WTC11 (cell line): ENCODE measurements at regions not wholly inside any gene's neighbourhood (a gene's known extent, or its start where the extent isn't known, plus 50 kb on each side); places are given as distances from the start of the nearest gene placed in this dataset.

Experiments
- ATAC-seq: fragments of 200-7000 bp; cut with Tn5 transposase; 2 replicates; pipeline ENCODE4 v1.10.0; 2021; ENCODE audit warnings: mild to moderate bottlenecking, moderate library complexity
- CTCF ChIA-PET: fragments of 300-600 bp; sonication (Branson Sonifier 250); formaldehyde crosslinking; loops from one replicate; lab custom pipeline; 2021; ENCODE audit warnings: antibody characterized with exemption; lab: Charles Lee
- POLR2A ChIA-PET: fragments of 350-600 bp; sonication (Branson Sonifier 250); formaldehyde crosslinking; loops from one replicate; lab custom pipeline; 2021; ENCODE audit warnings: antibody characterized with exemption; lab: Charles Lee
- DNase-seq: peaks from one replicate; pipeline ENCODE4 v3.0.0; 2021; ENCODE audit warnings: low spot score
- H3K27ac Mint-ChIP-seq: 2 replicates; pipeline ENCODE4 v1.8.0; 2021; ENCODE audit warnings: mixed read lengths
- H3K27me3 Mint-ChIP-seq: 2 replicates; pipeline ENCODE4 v1.8.0; 2021; ENCODE audit warnings: low read depth, mild to moderate bottlenecking, moderate library complexity, mixed read lengths
- H3K36me3 Mint-ChIP-seq: 2 replicates; pipeline ENCODE4 v1.8.0; 2021; ENCODE audit warnings: mixed read lengths
- H3K4me1 Mint-ChIP-seq: 2 replicates; pipeline ENCODE4 v1.8.0; 2022; ENCODE audit warnings: mixed read lengths
- H3K4me3 Mint-ChIP-seq: 2 replicates; pipeline ENCODE4 v1.8.0; 2021; ENCODE audit warnings: mild to moderate bottlenecking, moderate library complexity, mixed read lengths
- H3K9me3 Mint-ChIP-seq: 2 replicates; pipeline ENCODE4 v1.8.0; 2021; ENCODE audit warnings: mixed read lengths
- ATF3 ChIP-seq: sonication (generic); formaldehyde crosslinking; conservative IDR thresholded peaks from 2 replicates; pipeline ENCODE4 v1.8.1; 2022; ENCODE audit warnings: mild to moderate bottlenecking, missing genetic modification reagents
- CDX4 ChIP-seq: fragments of 250-450 bp; sonication (Bioruptor Pico); IDR thresholded peaks from 2 replicates; pipeline ENCODE4 v1.9.0; 2021; ENCODE audit warnings: moderate library complexity, mild to moderate bottlenecking, inconsistent platforms, borderline replicate concordance
- CREM ChIP-seq: sonication (generic); formaldehyde crosslinking; IDR thresholded peaks from 2 replicates; pipeline ENCODE4 v1.8.1; 2022; ENCODE audit warnings: mild to moderate bottlenecking, missing genetic modification reagents, moderate library complexity
- EMX1 ChIP-seq: fragments of 250-450 bp; sonication (Bioruptor Pico); IDR thresholded peaks from 2 replicates; pipeline ENCODE4 v1.8.0; 2021; ENCODE audit warnings: mild to moderate bottlenecking
- FOXK1 ChIP-seq: sonication (generic); formaldehyde crosslinking; IDR thresholded peaks from 2 replicates; pipeline ENCODE4 v1.8.0; 2022; ENCODE audit warnings: mild to moderate bottlenecking, moderate library complexity, missing genetic modification reagents
- FOXP1 ChIP-seq: sonication (generic); formaldehyde crosslinking; IDR thresholded peaks from 2 replicates; pipeline ENCODE4 v1.8.0; 2022; ENCODE audit warnings: missing genetic modification reagents, mild to moderate bottlenecking, moderate library complexity, borderline replicate concordance
- HMGA2 ChIP-seq: fragments of 250-450 bp; sonication (Bioruptor Pico); IDR thresholded peaks from 2 replicates; pipeline ENCODE4 v1.4.0; 2021; ENCODE audit warnings: mild to moderate bottlenecking, moderate library complexity
- OVOL2 ChIP-seq: fragments of 250-450 bp; sonication (Bioruptor Pico); IDR thresholded peaks from 2 replicates; pipeline ENCODE4 v1.9.0; 2021; ENCODE audit warnings: mild to moderate bottlenecking, borderline replicate concordance
- SMAD4 ChIP-seq: sonication (generic); formaldehyde crosslinking; IDR thresholded peaks from 2 replicates; pipeline ENCODE4 v1.8.0; 2022; ENCODE audit warnings: mild to moderate bottlenecking, missing genetic modification reagents
- TEAD1 ChIP-seq: sonication (generic); formaldehyde crosslinking; IDR thresholded peaks from 2 replicates; pipeline ENCODE4 v1.8.0; 2022; ENCODE audit warnings: mild to moderate bottlenecking, missing genetic modification reagents
- ZBTB21 ChIP-seq: sonication (generic); formaldehyde crosslinking; IDR thresholded peaks from 2 replicates; pipeline ENCODE4 v1.8.1; 2023; ENCODE audit warnings: mild to moderate bottlenecking, missing genetic modification reagents, borderline replicate concordance
- ZBTB43 ChIP-seq: sonication (generic); formaldehyde crosslinking; IDR thresholded peaks from 2 replicates; pipeline ENCODE4 v1.8.1; 2023; ENCODE audit warnings: mild to moderate bottlenecking, missing genetic modification reagents
- ZNF121 ChIP-seq: sonication (generic); formaldehyde crosslinking; IDR thresholded peaks from 2 replicates; pipeline ENCODE4 v1.8.0; 2023; ENCODE audit warnings: missing genetic modification reagents
- ZNF232 ChIP-seq: sonication (generic); formaldehyde crosslinking; IDR thresholded peaks from 2 replicates; pipeline ENCODE4 v1.8.0; 2022; ENCODE audit warnings: mild to moderate bottlenecking, missing genetic modification reagents
- ZNF317 ChIP-seq: sonication (generic); formaldehyde crosslinking; IDR thresholded peaks from 2 replicates; pipeline ENCODE4 v1.8.1; 2023; ENCODE audit warnings: low read depth, mild to moderate bottlenecking, moderate library complexity, missing genetic modification reagents, borderline replicate concordance
- ZNF396 ChIP-seq: fragments of 250-450 bp; sonication (Bioruptor Pico); IDR thresholded peaks from 2 replicates; pipeline ENCODE4 v1.8.0; 2021; ENCODE audit warnings: mild to moderate bottlenecking, moderate library complexity, borderline replicate concordance
- ZNF423 ChIP-seq: fragments of 250-450 bp; sonication (Bioruptor Pico); IDR thresholded peaks from 2 replicates; pipeline ENCODE4 v2.1.2; 2022; ENCODE audit warnings: mild to moderate bottlenecking, moderate library complexity
- TF ChIP-seq, protein P1 (sequence below): sonication (generic); formaldehyde crosslinking; IDR thresholded peaks from 2 replicates; pipeline ENCODE4 v1.8.0; 2023; ENCODE audit warnings: mild to moderate bottlenecking, missing genetic modification reagents
- TF ChIP-seq, protein P2 (sequence below): sonication (generic); formaldehyde crosslinking; IDR thresholded peaks from 2 replicates; pipeline ENCODE4 v1.8.1; 2023; ENCODE audit warnings: mild to moderate bottlenecking, missing genetic modification reagents

GRCh38 chr3:140827894-140828293, 113.7 kb upstream of the SLC25A36 start:
- POLR2A ChIA-PET, result no interaction called here
- no peak overlapping the region for H3K4me3 Mint-ChIP-seq
- DNase-seq (no peak), ATAC-seq (no peak)
- H3K27ac Mint-ChIP-seq, result no peak overlapping the region
- CTCF ChIA-PET, result no interaction called here
- no peak for TF ChIP-seq TEAD1
- TF ChIP-seq, protein P1, sequence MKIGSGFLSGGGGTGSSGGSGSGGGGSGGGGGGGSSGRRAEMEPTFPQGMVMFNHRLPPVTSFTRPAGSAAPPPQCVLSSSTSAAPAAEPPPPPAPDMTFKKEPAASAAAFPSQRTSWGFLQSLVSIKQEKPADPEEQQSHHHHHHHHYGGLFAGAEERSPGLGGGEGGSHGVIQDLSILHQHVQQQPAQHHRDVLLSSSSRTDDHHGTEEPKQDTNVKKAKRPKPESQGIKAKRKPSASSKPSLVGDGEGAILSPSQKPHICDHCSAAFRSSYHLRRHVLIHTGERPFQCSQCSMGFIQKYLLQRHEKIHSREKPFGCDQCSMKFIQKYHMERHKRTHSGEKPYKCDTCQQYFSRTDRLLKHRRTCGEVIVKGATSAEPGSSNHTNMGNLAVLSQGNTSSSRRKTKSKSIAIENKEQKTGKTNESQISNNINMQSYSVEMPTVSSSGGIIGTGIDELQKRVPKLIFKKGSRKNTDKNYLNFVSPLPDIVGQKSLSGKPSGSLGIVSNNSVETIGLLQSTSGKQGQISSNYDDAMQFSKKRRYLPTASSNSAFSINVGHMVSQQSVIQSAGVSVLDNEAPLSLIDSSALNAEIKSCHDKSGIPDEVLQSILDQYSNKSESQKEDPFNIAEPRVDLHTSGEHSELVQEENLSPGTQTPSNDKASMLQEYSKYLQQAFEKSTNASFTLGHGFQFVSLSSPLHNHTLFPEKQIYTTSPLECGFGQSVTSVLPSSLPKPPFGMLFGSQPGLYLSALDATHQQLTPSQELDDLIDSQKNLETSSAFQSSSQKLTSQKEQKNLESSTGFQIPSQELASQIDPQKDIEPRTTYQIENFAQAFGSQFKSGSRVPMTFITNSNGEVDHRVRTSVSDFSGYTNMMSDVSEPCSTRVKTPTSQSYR (CRISPR knock-in tag), result no peak
- TF ChIP-seq ZNF121 (CRISPR knock-in tag), result no peak
- no peak for TF ChIP-seq ZNF317 (CRISPR knock-in tag)
- TF ChIP-seq, protein P2, sequence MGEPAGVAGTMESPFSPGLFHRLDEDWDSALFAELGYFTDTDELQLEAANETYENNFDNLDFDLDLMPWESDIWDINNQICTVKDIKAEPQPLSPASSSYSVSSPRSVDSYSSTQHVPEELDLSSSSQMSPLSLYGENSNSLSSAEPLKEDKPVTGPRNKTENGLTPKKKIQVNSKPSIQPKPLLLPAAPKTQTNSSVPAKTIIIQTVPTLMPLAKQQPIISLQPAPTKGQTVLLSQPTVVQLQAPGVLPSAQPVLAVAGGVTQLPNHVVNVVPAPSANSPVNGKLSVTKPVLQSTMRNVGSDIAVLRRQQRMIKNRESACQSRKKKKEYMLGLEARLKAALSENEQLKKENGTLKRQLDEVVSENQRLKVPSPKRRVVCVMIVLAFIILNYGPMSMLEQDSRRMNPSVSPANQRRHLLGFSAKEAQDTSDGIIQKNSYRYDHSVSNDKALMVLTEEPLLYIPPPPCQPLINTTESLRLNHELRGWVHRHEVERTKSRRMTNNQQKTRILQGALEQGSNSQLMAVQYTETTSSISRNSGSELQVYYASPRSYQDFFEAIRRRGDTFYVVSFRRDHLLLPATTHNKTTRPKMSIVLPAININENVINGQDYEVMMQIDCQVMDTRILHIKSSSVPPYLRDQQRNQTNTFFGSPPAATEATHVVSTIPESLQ (CRISPR knock-in tag), result no peak
- no peak for TF ChIP-seq ZBTB43 (CRISPR knock-in tag)
- TF ChIP-seq OVOL2 (CRISPR knock-in tag), result no peak
- no peak for TF ChIP-seq ZNF396
- no peak for TF ChIP-seq ZNF423
- no peaks in the 10 kb centered on the region for H3K36me3 Mint-ChIP-seq
- H3K9me3 Mint-ChIP-seq, result no peaks in the 10 kb centered on the region
- peaks cover 7% of the 10 kb centered on the region for H3K4me1 Mint-ChIP-seq
- no peaks in the 10 kb centered on the region; the same call in 1 of the 2 replicates for H3K27me3 Mint-ChIP-seq

- no peak overlapping the region for H3K4me3 Mint-ChIP-seq
- no peak for DNase-seq
- peaks cover 2% of the 10 kb centered on the region for H3K4me1 Mint-ChIP-seq
- CTCF ChIA-PET, result no interaction called here
- POLR2A ChIA-PET, result no interaction called here
- H3K36me3 Mint-ChIP-seq, result no peaks in the 10 kb centered on the region
- ATAC-seq, result no peak
- H3K9me3 Mint-ChIP-seq, result no peaks in the 10 kb centered on the region
- TF ChIP-seq ZNF423 (no peak), HMGA2 (no peak), FOXP1 (CRISPR knock-in tag) (no peak), OVOL2 (CRISPR knock-in tag) (no peak), ATF3 (CRISPR knock-in tag) (no peak), CREM (CRISPR knock-in tag) (no peak), FOXK1 (CRISPR knock-in tag) (no peak), ZNF232 (CRISPR knock-in tag) (no peak), CDX4 (CRISPR knock-in tag) (no peak), EMX1 (CRISPR knock-in tag) (no peak), SMAD4 (CRISPR knock-in tag) (no peak), ZBTB21 (no peak)
- no peaks in the 10 kb centered on the region; the same call in 1 of the 2 replicates for H3K27me3 Mint-ChIP-seq
- no peak overlapping the region for H3K27ac Mint-ChIP-seq
Measured at GRCh38 chr3:140828585-140828984, 113.1 kb upstream of the SLC25A36 start.
